B cell (primary cell): ENCODE measurements at regions not wholly inside any gene's neighbourhood (a gene's known extent, or its start where the extent isn't known, plus 50 kb on each side); places are given as distances from the start of the nearest gene placed in this dataset.

Experiments
- ATAC-seq: fragments of 200-7000 bp; cut with Tn5 transposase; one replicate; pipeline ENCODE4 v1.10.0; 2021; ENCODE audit warnings: low read depth, mild to moderate bottlenecking, moderate number of reproducible peaks, moderate library complexity
- CTCF ChIA-PET: fragments of 350-600 bp; sonication (Branson Sonifier 250); formaldehyde crosslinking; loops from one replicate; lab custom pipeline; 2021; ENCODE audit warnings: antibody characterized with exemption, inconsistent platforms; lab: Charles Lee
- POLR2A ChIA-PET: fragments of 350-600 bp; sonication (Branson Sonifier 250); formaldehyde crosslinking; loops from one replicate; lab custom pipeline; 2021; ENCODE audit warnings: antibody characterized with exemption; lab: Charles Lee
- DNase-seq: peaks from one replicate; pipeline ENCODE4 v3.0.0; 2013
- H2AFZ ChIP-seq: 2 replicates; pipeline ENCODE4 v1.6.1; 2012; ENCODE audit warnings: mild to moderate bottlenecking, low read depth, low read length; ENCODE audit not compliant: insufficient read depth, poor library complexity, severe bottlenecking
- H3K27ac ChIP-seq, 2 donors: 1 replicate in 1 of 2; 2 replicates in 1 of 2; pipeline ENCODE4 v1.5.1; 2012 to 2013; ENCODE audit warnings: low read length in 2 of 2, mild to moderate bottlenecking in 2 of 2, moderate library complexity in 1 of 2
- H3K27me3 ChIP-seq, 4 experiments: fragments of 200-600 bp in 1 of 4; sonication (generic) in 1 of 4; replicated peaks in 1 of 4; 1 replicate in 2 of 4; 2 replicates in 2 of 4; pipeline versions ENCODE4 v1.6.1 to v1.7.0; 2013 to 2016; ENCODE audit warnings: low read length in 3 of 4, mild to moderate bottlenecking in 2 of 4, mixed read lengths in 1 of 4, moderate library complexity in 1 of 4; ENCODE audit not compliant: insufficient read depth in 4 of 4, control insufficient read depth in 3 of 4; ENCODE audit errors: control extremely low read depth in 1 of 4
- H3K36me3 ChIP-seq, 2 experiments: replicated peaks in 1 of 2; 1 replicate in 1 of 2; 2 replicates in 1 of 2; pipeline versions ENCODE4 v1.6.1 to v1.7.1; 2013; ENCODE audit warnings: low read length in 1 of 2; ENCODE audit not compliant: insufficient read depth in 2 of 2, control insufficient read depth in 1 of 2; ENCODE audit errors: control extremely low read depth in 1 of 2, extremely low read depth in 1 of 2
- H3K4me1 ChIP-seq, 2 donors: fragments of 200-600 bp in 1 of 2; sonication (generic) in 1 of 2; 1 replicate in 1 of 2; 2 replicates in 1 of 2; pipeline versions ENCODE4 v1.5.1 to v1.6.1; 2013 to 2017; ENCODE audit warnings: low read length in 2 of 2; ENCODE audit not compliant: control insufficient read depth in 2 of 2, insufficient read depth in 2 of 2
- H3K4me2 ChIP-seq: replicated peaks from 2 replicates; pipeline ENCODE3; 2012; ENCODE audit warnings: mild to moderate bottlenecking, low read depth, low read length; ENCODE audit not compliant: poor library complexity, severe bottlenecking
- H3K4me3 ChIP-seq, 5 experiments: fragments of 200-600 bp in 1 of 5; sonication (generic) in 1 of 5; 1 replicate in 3 of 5; 2 replicates in 2 of 5; pipeline versions ENCODE4 v1.5.1 to v1.7.0; 2011 to 2016; ENCODE audit warnings: low read length in 4 of 5, mild to moderate bottlenecking in 4 of 5, low read depth in 2 of 5, control low read depth in 1 of 5, moderate library complexity in 1 of 5; ENCODE audit not compliant: insufficient read depth in 1 of 5; ENCODE audit errors: control extremely low read depth in 1 of 5, extremely low read depth in 1 of 5
- H3K79me2 ChIP-seq: fragments of 200-600 bp; sonication (generic); one replicate; pipeline ENCODE4 v1.6.0; 2016; ENCODE audit warnings: low read length; ENCODE audit not compliant: control insufficient read depth, insufficient read depth
- H3K9ac ChIP-seq: fragments of 200-600 bp; sonication (generic); 2 replicates; pipeline ENCODE4 v1.6.1; 2017; ENCODE audit warnings: mild to moderate bottlenecking, low read length, moderate library complexity
- H3K9me3 ChIP-seq, 3 donors: one replicate each; pipeline versions ENCODE4 v1.6.1 to v1.7.1; 2013; ENCODE audit warnings: low read length in 2 of 3; ENCODE audit not compliant: control insufficient read depth in 2 of 3, insufficient read depth in 1 of 3; ENCODE audit errors: control extremely low read depth in 1 of 3
- H4K20me1 ChIP-seq: 2 replicates; pipeline ENCODE4 v1.6.0; 2012; ENCODE audit warnings: mild to moderate bottlenecking, low read length; ENCODE audit not compliant: insufficient read depth, control insufficient read depth, poor library complexity, severe bottlenecking
- H3K27ac Mint-ChIP-seq: one replicate; pipeline ENCODE4 v1.8.0; 2021; ENCODE audit warnings: mixed read lengths
- H3K27me3 Mint-ChIP-seq: one replicate; pipeline ENCODE4 v1.8.0; 2021; ENCODE audit warnings: mixed read lengths
- H3K4me1 Mint-ChIP-seq: one replicate; pipeline ENCODE4 v1.8.0; 2021; ENCODE audit warnings: mixed read lengths
- H3K4me3 Mint-ChIP-seq: one replicate; pipeline ENCODE4 v1.8.0; 2021; ENCODE audit warnings: mixed read lengths
- H3K9me3 Mint-ChIP-seq: one replicate; pipeline ENCODE4 v1.8.0; 2022; ENCODE audit warnings: mixed read lengths; ENCODE audit not compliant: insufficient read depth
- CTCF ChIP-seq: fragments of 200-600 bp; IDR thresholded peaks from one replicate; pipeline ENCODE4 v1.8.0; 2022; ENCODE audit warnings: antibody characterized with exemption, mild to moderate bottlenecking
- EZH2 ChIP-seq: IDR thresholded peaks from 2 replicates; pipeline ENCODE4 v1.6.1; 2012; ENCODE audit warnings: borderline replicate concordance, low read depth, mild to moderate bottlenecking, moderate library complexity, low read length; ENCODE audit not compliant: insufficient read depth, poor library complexity, severe bottlenecking
- WGBS: methylation state at CpG from one replicate; pipeline ENCODE4 v1.1.5; 2013; ENCODE audit warnings: missing lambda C conversion rate; ENCODE audit not compliant: insufficient coverage; 5-methylcytosine and 5-hydroxymethylcytosine counted together
- intact Hi-C: fragments of 100-400 bp; cut with micrococcal nuclease; formaldehyde crosslinking; loops from one replicate; pipeline ENCODE4 v1.10.0; 2022

- CTCF ChIA-PET: no interaction called here
- DNase-seq (no peak), ATAC-seq (no peak)
- H3K27me3 Mint-ChIP-seq: peaks cover 3% of the 10 kb centered on the region
- Histone ChIP-seq H3K36me3 (no peaks in the 10 kb centered on the region), H3K27ac (no peak overlapping the region), H3K4me1 (no peaks in the 10 kb centered on the region), H3K79me2 (no peaks in the 10 kb centered on the region), H3K4me2 (no peak overlapping the region), H4K20me1 (no peaks in the 10 kb centered on the region), H2AFZ (no peak overlapping the region), H3K9ac (no peak overlapping the region), H3K27me3 (no peaks in the 10 kb centered on the region), H3K4me3 (no peak overlapping the region), H3K9me3 (no peaks in the 10 kb centered on the region)
- no peak overlapping the region for H3K27ac Mint-ChIP-seq
- no CpG with 5 or more reads among the region's 6 CpGs for WGBS
- POLR2A ChIA-PET: no interaction called here
- no peaks in the 10 kb centered on the region for H3K9me3 Mint-ChIP-seq
- H3K4me1 Mint-ChIP-seq: no peaks in the 10 kb centered on the region
- intact Hi-C loops: no loop called here
- no peak for TF ChIP-seq CTCF
- TF ChIP-seq EZH2: no peak
- H3K4me3 Mint-ChIP-seq: no peak overlapping the region
Observed at GRCh38 chr6:15837205-15837604, 174.4 kb upstream of the DTNBP1 start.

GRCh38 chr6:15832841-15833240 lies 170.0 kb upstream of the DTNBP1 start:
- Mint-ChIP-seq H3K4me3 (no peak overlapping the region), H3K27me3 (peaks cover 3% of the 10 kb centered on the region), H3K9me3 (no peaks in the 10 kb centered on the region), H3K4me1 (peaks cover 2% of the 10 kb centered on the region), H3K27ac (no peak overlapping the region)
- intact Hi-C loops: no loop called here
- Histone ChIP-seq H2AFZ (no peak overlapping the region), H3K4me1 (no peaks in the 10 kb centered on the region), H3K4me3 (no peak overlapping the region), H3K27ac (no peak overlapping the region), H3K9ac (no peak overlapping the region), H3K79me2 (no peaks in the 10 kb centered on the region), H3K27me3 (no peaks in the 10 kb centered on the region), H3K4me2 (no peak overlapping the region), H3K9me3 (peaks cover 0 to 3% (median 0%) of the 10 kb centered on the region in 3 donors), H3K36me3 (no peaks in the 10 kb centered on the region), H4K20me1 (no peaks in the 10 kb centered on the region)
- DNase-seq (no peak), ATAC-seq (no peak)
- CTCF ChIA-PET: no interaction called here
- POLR2A ChIA-PET: no interaction called here
- WGBS: no CpG with 5 or more reads among the region's 1 CpG
- no peak for TF ChIP-seq EZH2
- TF ChIP-seq CTCF: no peak
